ENCODE measurements at regions not wholly inside any gene's neighbourhood (a gene's known extent, or its start where the extent isn't known, plus 50 kb on each side); places are given as distances from the start of the nearest gene placed in this dataset.

DNA sequence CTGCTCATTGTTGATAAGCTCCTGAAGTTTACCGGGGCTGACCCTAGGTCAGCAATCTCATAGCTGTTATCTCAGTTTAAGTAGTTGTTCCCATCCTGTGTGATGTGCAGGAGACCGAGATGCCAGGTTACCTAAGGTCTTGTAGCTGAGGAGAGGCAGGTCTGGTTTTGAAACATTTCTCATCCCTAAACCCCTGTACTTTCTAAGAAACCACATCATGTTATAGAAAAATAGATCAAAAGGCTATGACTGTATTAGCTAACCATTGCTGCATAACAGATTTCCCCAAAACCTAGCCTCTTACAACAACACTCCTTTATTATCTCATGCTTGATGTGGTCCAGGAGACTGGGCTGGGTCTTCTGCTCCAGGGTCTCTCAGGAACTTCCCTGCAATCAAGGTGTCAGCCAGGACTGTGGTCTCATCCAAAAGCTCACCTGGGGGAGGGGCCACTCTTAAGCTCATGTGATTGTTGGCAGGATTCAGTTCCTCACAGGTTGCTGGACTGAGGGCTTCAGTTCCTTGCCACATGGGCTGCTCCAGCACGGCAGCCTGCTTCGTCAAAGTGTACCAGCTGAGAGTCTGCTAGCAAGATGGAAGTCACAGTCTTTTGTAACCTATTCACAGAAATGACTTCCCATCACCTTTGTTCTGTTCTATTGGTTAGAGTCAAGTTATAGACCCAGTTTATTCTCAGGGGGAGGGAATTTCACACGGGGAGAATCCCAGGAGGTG lies 60.9 kb upstream of the CLCN4 start:
- TF ChIP-seq FOXP2 (optimal IDR thresholded peaks at IDR 0.05; ENCODE audit: control extremely low read depth, extremely low read length, insufficient read depth) (no peak), POLR2AphosphoS5 (IDR thresholded peaks at IDR 0.05; ENCODE audit: borderline replicate concordance, low read depth, low read length) (no peak), EZH2 (IDR thresholded peaks at IDR 0.05) (no peak)

Data from SK-N-MC (cell line).